Lung (tissue), 11 donors: ENCODE measurements at regions not wholly inside any gene's neighbourhood (a gene's known extent, or its start where the extent isn't known, plus 50 kb on each side); places are given as distances from the start of the nearest gene placed in this dataset.
"Not testable (repeated sequence)": the region's sequence is repeated elsewhere in the genome, so short reads cannot be mapped to it uniquely, and the experiment has no call there.

Experiments
- ATAC-seq: fragments of 200-7000 bp; cut with Tn5 transposase; one replicate; pipeline ENCODE4 v1.9.1; 2020; ENCODE audit warnings: moderate number of reproducible peaks; ENCODE audit not compliant: insufficient read depth, low FRiP score
- DNase-seq, 3 donors: peaks; one replicate each; pipeline ENCODE4 v3.0.0-alpha.2; 2013 to 2017
- H3K27ac ChIP-seq, 2 donors: one replicate each; pipeline ENCODE4 v1.5.1; 2013; ENCODE audit warnings: mild to moderate bottlenecking in 2 of 2, moderate library complexity in 2 of 2, control low read depth in 1 of 2, inconsistent platforms in 1 of 2, low read depth in 1 of 2, low read length in 1 of 2
- H3K27me3 ChIP-seq, 3 donors: one replicate each; pipeline ENCODE4 v1.5.1; 2013; ENCODE audit warnings: low read length in 2 of 3; ENCODE audit not compliant: control insufficient read depth in 3 of 3, insufficient read depth in 3 of 3
- H3K36me3 ChIP-seq, 4 donors: one replicate each; pipeline ENCODE4 v1.5.1; 2013; ENCODE audit warnings: low read length in 4 of 4, mild to moderate bottlenecking in 1 of 4, moderate library complexity in 1 of 4; ENCODE audit not compliant: control insufficient read depth in 4 of 4, insufficient read depth in 4 of 4
- H3K4me1 ChIP-seq, 5 donors: one replicate each; pipeline ENCODE4 v1.5.1; 2013; ENCODE audit warnings: low read length in 5 of 5, mild to moderate bottlenecking in 2 of 5, moderate library complexity in 1 of 5; ENCODE audit not compliant: control insufficient read depth in 5 of 5, insufficient read depth in 5 of 5
- H3K4me3 ChIP-seq: one replicate; pipeline ENCODE4 v1.5.1; 2013; ENCODE audit warnings: mild to moderate bottlenecking, control low read depth, moderate library complexity
- H3K9ac ChIP-seq, 2 donors: one replicate each; pipeline ENCODE4 v1.5.1; 2013; ENCODE audit warnings: low read length in 2 of 2, control low read depth in 1 of 2; ENCODE audit not compliant: insufficient read depth in 1 of 2
- H3K9me3 ChIP-seq, 4 donors: one replicate each; pipeline ENCODE4 v1.5.1; 2013; ENCODE audit warnings: low read length in 3 of 4, mild to moderate bottlenecking in 1 of 4, moderate library complexity in 1 of 4; ENCODE audit not compliant: control insufficient read depth in 4 of 4, insufficient read depth in 3 of 4
- CTCF ChIP-seq: IDR thresholded peaks from 2 replicates; pipeline ENCODE4 v1.5.1; 2012; ENCODE audit warnings: mild to moderate bottlenecking; ENCODE audit errors: control extremely low read depth, extremely low read depth
- WGBS, 2 donors: extraction: QIAGEN DNeasy Blood & Tissue Kit; methylation state at CpG; one replicate each; pipeline ENCODE4 v1.1.7; 2013; 5-methylcytosine and 5-hydroxymethylcytosine counted together
- donor health status: control.
- donor health status: control.
- donor health status: Bipolar disorder and iron deficiency.
- donor health status: healthy.
- donor health status: DM: yes; HTN: yes; CAD: no.

- no peak overlapping the region for H3K9ac ChIP-seq
- WGBS, 2 donors: 75 to 81% methylated on average over 4 of the region's 4 CpGs
- H3K9me3 ChIP-seq: peaks cover 0 to 2% (median 0%) of the 10 kb centered on the region in 4 donors
- no peak for DNase-seq
- H3K4me1 ChIP-seq: no peaks in the 10 kb centered on the region
- no peak overlapping the region for H3K4me3 ChIP-seq
- TF ChIP-seq CTCF: no peak
- H3K27me3 ChIP-seq: peaks cover 0 to 51% (median 0%) of the 10 kb centered on the region in 3 donors
- ATAC-seq: no peak
- H3K36me3 ChIP-seq: no peaks in the 10 kb centered on the region
- no peak overlapping the region for H3K27ac ChIP-seq
Observed at GRCh38 chrX:3509934-3510333, 163.5 kb upstream of the MXRA5 start.

GRCh38 chrX:3504916-3505315 is 158.5 kb upstream of the MXRA5 start:
- H3K36me3 ChIP-seq: no peaks in the 10 kb centered on the region
- H3K4me1 ChIP-seq: no peaks in the 10 kb centered on the region
- H3K27ac ChIP-seq: no peak overlapping the region
- peaks cover 0 to 55% (median 0%) of the 10 kb centered on the region in 3 donors for H3K27me3 ChIP-seq
- no peak overlapping the region for H3K9ac ChIP-seq
- 88 to 93% methylated on average over 3 of the region's 3 CpGs for WGBS, 2 donors
- TF ChIP-seq CTCF: no peak
- H3K9me3 ChIP-seq: peaks cover 0 to 2% (median 0%) of the 10 kb centered on the region in 4 donors
- ATAC-seq: no peak
- no peak overlapping the region for H3K4me3 ChIP-seq
- DNase-seq: no peak

- no peak for TF ChIP-seq CTCF
- Histone ChIP-seq H3K9me3 (peaks cover 0 to 2% (median 0%) of the 10 kb centered on the region in 4 donors), H3K9ac (no peak overlapping the region), H3K4me3 (no peak overlapping the region), H3K27ac (no peak overlapping the region), H3K36me3 (no peaks in the 10 kb centered on the region), H3K27me3 (peaks cover 0 to 50% (median 2%) of the 10 kb centered on the region in 3 donors), H3K4me1 (no peaks in the 10 kb centered on the region)
- no peak for ATAC-seq
- 81% methylated on average over 21 of the region's 21 CpGs for WGBS, 2 donors
- no peak for DNase-seq
Observed at GRCh38 chrX:3501833-3502535, 155.5 kb upstream of the MXRA5 start.

GRCh38 chrX:3495836-3496769 is 149.7 kb upstream of the MXRA5 start:
- WGBS, 2 donors: 75 to 84% methylated on average over 12 of the region's 12 CpGs
- not testable (repeated sequence) for H3K27ac ChIP-seq, DNase-seq, ATAC-seq, H3K36me3 ChIP-seq, H3K4me1 ChIP-seq, H3K4me3 ChIP-seq, H3K9ac ChIP-seq, H3K9me3 ChIP-seq
- H3K27me3 ChIP-seq: peaks cover 0 to 62% (median 4%) of the 10 kb centered on the region in 3 donors
